Fibroblast of skin of right biceps (primary cell): ENCODE measurements at regions not wholly inside any gene's neighbourhood (a gene's known extent, or its start where the extent isn't known, plus 50 kb on each side); places are given as distances from the start of the nearest gene placed in this dataset.
"Not testable (repeated sequence)": the region's sequence is repeated elsewhere in the genome, so short reads cannot be mapped to it uniquely, and the experiment has no call there.

Experiments
- DNase-seq: peaks from one replicate; pipeline ENCODE4 v3.0.0-alpha.2; 2013

DNA sequence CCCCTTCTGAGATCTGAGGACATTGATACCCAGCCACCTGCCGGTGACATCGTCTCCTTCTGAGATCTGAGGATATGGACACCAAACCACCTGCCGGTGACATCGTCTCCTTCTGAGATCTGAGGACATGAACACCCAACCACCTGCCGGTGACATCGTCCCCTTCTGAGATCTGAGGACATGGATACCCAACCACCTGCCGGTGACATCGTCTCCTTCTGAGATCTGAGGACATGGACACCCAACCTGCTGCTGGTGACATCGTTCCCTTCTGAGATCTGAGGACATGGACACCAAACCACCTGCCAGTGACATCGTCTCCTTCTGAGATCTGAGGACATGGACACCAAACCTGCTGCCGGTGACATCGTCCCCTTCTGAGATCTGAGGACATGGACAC is 396.1 kb upstream of the TNRC6C start:
- not testable (repeated sequence) for DNase-seq

GRCh38 chr17:77563439-77564102 is 394.9 kb upstream of the TNRC6C start:
- DNase-seq: no peak

DNA sequence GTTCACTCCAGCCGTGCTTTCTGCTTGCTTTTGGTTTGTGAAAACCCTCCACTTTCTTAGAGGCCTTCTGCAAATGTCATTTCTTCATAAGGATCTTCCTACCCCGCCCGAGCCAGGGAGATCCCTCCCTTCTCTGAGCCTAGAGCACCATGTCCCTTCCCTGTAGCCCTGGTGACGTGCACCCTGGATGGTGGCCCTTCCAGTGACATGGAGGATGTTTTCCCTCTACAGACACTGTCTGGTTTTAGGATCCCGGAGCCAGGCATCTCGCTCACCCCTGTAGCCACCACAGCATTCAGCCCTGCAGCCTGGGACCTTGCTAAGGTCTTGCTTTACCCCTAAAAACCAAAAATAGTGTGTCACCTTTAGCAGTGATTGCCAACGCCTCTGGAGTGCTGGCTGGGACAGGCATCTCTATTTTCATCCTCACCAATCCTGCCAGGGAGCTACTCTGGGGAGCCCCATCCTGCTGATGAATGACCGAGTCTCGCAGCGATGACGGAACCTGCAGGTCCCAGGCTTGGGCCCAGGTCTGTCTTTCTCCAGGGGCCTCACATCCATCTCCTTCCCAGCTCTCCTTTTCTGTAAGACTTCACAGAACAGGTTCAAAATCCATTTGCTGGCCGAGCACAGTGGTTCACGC is 394.1 kb upstream of the TNRC6C start:
- DNase-seq: no peak

DNA sequence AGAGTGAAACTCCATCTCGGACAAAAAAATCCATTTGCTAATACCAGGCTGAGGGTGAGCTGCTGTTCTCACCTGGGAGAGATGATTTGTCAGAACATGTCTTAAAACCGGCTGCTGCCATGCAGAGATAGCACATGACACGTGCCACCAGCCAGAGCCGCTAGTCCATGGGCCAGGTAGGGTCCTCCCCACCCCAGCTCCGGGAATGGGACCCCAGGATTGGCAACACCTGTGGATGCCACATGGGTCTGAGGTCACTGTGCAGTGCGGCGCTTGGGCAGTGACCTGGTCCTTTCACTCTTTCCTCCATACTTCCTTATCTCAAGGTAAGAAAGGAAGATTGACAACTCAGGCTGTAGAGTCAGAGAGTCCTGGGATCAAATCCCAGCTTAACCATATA is 393.3 kb upstream of the TNRC6C start:
- no peak for DNase-seq

GRCh38 chr17:77566151-77566550 is 392.4 kb upstream of the TNRC6C start:
- DNase-seq: no peak

GRCh38 chr17:77566566-77567138 is 391.9 kb upstream of the TNRC6C start:
- no peak for DNase-seq

GRCh38 chr17:77568540-77568939 is 390.0 kb upstream of the TNRC6C start:
- no peak for DNase-seq

GRCh38 chr17:77569846-77570564 is 388.5 kb upstream of the TNRC6C start:
- DNase-seq: no peak

DNA sequence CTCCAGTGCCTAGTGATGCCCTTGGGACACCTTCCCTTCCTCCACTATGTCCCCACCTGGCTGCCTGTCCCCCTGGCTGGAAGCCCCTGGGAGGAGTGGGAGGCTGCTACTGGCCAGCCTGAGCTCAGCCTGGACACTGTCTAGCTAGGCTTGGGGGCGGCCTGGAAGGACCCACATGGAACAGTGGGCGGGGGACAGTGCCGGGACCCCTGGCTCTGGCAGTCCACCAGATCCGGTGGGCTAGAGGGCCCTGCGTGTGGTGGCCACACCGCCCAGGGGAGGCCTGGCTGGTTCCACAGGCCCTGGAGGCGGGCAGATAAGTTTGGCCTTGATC is 388.0 kb upstream of the TNRC6C start:
- no peak for DNase-seq

DNA sequence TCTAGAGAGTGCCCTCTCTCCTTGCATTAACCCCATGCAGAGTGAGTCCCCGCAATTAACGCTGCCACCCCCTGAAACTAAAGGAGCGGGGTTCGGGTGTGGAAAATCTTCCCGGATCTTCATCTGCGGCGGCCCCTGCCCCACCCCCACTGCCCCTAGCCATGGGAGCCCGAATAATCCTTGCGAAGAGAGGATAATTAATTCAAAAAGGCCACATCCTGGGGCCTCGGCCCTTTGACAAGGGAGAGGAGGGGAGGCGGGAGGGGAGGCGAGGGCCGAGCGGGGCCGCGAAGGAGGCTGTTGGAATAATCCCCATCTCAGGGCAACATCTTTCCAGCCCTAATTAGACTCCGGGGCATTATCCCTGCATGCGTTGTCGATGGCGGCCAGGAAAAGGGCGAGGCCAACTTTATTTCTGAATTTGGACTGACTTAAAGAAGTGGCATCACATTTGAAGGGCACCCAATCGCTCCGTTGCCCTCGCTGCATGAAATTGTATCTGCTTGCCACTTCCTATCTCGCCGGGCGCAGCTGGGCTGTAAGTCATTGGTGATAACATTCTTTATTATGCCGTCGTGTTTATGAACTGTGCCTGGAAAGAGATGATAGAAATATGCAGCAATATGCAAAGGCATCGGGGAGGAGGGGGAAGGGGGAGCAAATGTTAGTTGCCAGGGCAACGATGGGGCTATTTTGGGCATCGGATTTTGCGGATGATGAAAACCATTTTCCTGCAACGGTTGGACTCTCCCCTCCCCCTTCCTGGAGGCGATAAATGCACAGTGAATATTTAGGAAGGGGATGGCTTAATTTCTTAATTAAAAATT is 387.1 kb upstream of the TNRC6C start:
- DNase-seq: peak; percentile 40

DNA sequence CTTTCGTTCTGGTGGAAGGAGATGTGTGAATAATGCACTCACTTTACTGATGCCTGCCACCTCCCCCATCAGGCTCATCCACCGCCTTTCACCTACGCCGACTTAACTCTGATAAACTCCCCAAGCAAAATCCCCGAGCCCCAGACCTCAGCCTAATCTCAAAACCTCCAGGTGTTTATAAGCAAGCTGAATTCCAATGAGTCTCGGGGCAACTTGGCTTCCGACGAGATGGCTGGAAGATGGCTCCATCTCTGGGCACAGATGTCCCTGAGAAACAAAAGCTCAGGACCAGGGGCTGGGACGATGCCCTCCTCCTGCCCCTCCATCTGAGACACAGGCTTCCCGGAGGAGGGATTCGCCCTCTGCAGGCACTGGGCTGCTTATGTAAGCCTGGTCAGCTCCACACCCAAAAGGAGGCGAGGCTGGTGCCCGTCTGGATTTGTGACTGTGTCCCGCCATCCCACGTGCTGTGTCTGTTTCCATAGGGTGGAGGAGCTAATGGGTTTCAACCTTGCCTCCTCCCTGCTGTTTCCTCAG is 386.4 kb upstream of the TNRC6C start:
- no peak for DNase-seq

DNA sequence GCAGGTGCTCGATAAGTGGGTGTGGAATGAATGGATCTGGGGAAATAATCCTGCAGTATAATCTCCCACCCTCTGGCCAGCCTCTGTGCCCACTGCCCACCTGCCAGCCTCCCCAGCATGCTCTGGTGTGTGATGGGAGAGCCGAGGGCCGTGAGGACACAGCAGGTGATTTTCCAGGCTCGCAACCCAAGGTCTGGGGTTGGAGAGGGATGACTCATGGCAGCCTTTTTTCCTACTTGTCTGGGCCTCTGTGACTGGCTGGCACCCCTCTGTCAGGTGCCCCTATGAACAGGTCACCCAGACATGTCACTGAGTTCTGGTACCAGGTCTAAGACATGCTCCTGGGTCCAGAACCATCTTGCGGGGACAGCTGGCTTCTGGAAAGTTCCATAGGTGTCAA is 385.7 kb upstream of the TNRC6C start:
- no peak for DNase-seq

DNA sequence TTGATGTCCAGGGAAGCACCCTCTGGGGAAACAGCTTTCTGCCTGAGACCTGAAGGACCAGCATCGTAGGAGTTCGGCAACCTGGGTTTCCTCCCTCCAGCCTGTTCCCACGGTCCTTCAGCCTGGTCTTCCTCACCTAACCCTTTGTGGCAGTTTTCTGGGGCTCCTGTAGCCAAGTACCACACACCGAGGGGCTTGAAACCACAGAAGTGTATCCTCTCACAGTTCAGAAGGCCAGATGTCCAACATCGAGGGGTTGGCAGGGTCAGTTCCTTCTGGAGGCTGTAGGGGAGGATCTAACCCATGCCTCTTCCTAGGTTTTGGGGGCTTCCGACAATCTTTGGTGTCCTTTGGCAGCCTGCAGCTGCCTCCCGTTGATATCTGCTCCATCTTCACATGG is 381.0 kb upstream of the TNRC6C start:
- DNase-seq: no peak

DNA sequence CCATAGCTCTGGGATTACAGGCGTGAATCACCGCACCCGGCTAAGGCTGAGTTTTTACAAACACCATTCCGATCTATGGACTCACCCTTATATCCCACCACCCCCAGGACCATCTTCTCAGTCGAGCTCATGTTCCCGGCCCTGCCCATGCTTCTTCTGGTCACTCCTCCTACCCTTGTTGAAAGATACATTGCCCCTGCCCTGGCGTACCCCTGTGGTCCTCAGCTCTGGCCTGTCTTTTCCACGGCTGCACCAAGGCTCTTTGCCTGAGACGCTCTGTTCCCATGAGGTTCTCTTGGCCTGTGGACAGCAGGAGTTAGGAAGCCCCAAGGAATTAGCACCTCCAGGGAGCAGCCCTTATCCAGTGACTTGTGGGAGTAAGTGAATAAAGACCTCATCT is 379.4 kb upstream of the TNRC6C start:
- DNase-seq: no peak

DNA sequence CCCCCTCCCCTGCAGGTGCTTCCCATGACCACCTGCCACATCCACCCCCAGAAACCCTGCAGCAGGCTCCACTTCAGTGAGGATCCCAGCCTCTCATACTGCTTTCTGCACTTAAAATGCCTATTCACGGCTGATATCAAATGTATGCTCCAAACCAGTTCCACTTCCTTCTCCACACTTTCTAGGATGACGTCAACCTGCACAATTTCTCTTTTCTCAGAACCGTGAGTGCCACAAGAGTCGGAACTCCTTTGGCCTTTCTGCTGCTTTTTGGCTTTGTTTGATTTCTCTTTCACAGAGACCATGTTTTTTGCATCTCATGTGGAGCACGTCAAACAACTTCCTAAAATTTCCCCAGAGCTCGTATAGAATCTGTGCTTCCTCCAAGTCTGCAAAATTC is 378.8 kb upstream of the TNRC6C start:
- no peak for DNase-seq

GRCh38 chr17:77580531-77581270 is 377.8 kb upstream of the TNRC6C start:
- DNase-seq: no peak

- DNase-seq: peak; percentile 32
Observed at GRCh38 chr17:77581480-77581879, 377.0 kb upstream of the TNRC6C start.

DNA sequence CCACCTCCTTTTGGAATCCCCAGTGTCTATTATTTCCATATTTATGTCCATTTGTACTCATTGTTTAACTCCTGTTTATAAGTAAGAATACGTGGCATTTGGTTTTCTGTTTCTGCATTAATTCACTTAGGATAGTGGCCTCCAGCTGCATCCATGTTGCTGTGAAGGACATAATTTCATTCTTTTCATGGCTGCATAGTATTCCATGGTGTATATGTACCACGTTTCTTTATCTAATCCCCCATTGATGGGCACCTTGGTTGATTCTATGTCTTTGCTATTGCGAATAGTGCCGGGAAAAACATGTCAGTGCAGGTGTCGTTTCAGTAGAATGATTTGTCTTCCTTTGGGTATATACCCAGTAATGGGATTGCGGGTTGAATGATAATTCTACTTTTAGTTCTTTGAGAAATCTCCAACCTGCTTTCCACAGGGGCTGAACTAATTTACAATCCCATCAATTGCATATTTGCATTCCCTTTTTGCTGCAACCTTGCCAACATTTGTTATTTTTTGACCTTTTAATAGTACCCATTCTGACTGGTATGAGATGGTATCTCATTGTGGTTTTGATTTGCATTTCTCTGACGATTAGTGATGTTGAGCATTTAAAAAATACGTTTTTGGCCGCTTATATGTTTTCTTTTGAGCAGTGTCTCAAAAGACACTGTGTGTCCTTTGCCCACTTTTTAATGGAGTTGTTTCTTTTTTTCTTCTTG is 373.2 kb upstream of the TNRC6C start:
- DNase-seq: no peak

DNA sequence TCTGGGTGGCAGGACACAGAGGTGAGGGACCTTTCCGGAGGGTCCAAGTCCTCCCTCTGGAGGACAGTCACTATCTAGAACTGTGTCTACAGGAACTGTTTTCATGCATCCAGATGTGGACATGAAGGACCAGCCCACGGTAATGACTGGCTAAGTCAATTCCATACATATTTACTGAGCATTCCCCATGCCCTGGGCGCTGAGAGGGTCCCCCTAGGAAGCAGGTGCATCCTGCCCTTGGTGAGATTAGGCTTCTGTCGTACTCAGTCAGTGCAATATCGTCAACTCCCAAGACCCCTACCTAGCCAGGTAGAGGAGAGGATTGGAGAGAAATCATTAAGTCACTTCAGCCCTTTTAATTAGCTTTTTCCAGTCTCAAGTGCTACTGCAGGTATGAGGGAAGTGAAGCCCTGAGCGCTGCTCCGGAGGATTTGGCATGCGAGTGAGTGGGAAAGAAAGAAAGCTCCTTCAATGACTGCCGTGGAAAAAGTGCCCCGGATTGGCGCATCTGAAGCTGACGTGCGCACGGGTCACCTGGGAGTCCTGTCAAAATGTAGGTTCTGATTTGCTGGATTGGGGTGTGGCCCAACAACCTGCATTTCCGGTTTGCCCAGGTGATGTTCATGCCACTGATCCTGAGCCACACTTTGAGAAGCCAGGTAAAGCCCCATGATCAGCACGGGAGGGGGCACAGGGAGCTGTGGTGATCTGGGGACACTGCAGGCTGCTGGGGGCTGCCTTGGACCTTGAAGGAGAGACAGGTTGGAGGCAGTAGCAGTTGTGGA is 367.4 kb upstream of the TNRC6C start:
- DNase-seq: no peak

DNA sequence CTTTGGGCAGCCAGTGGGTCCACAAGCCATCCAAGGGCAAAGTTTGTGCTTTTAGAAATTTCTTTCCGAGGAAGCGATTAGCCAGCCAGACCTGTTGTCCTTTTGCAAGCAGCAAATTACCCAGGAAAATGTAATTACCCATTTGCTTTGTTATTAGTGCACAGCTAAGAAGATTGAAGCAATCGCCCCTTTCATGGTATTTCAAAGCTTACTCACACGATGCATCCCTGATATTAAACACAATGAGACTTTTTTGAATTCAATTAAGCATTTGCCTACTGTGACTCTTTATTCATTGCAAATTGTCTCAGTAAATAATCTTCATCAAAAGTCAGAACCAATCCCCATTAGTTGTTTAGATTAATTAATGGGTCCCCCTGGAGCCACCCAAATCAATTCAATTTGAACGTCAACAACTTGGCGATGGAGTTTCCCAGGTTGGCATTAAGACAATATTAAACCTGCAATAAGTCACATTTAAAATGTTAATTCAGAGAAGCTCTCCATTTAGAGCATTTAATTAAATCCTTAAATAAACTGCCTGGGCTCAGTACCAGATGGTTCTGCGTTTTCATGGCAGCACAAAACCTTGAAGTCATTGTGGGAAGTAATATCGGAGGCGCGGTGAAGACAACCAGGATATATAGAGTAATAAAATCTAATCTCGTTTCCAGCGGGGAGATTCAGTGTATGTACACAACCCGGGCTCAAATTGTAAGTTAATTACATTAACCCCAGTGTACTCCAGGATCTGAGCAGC is 366.2 kb upstream of the TNRC6C start:
- no peak for DNase-seq
